GM10266 (cell line): ENCODE measurements at regions not wholly inside any gene's neighbourhood (a gene's known extent, or its start where the extent isn't known, plus 50 kb on each side); places are given as distances from the start of the nearest gene placed in this dataset.

Experiments used
- DNase-seq: peaks from one replicate; pipeline ENCODE4 v3.0.0; 2012; ENCODE audit errors: extremely low spot score
- TF ChIP-seq, protein P1 (sequence below): IDR thresholded peaks from 2 replicates; pipeline ENCODE4 v1.5.1; 2012; ENCODE audit warnings: mild to moderate bottlenecking, low read depth; ENCODE audit not compliant: control insufficient read depth, insufficient read depth; ENCODE audit errors: missing control alignments

GRCh38 chr4:16310606-16311005, 84.3 kb upstream of the TAPT1 start:
- TF ChIP-seq, protein P1, sequence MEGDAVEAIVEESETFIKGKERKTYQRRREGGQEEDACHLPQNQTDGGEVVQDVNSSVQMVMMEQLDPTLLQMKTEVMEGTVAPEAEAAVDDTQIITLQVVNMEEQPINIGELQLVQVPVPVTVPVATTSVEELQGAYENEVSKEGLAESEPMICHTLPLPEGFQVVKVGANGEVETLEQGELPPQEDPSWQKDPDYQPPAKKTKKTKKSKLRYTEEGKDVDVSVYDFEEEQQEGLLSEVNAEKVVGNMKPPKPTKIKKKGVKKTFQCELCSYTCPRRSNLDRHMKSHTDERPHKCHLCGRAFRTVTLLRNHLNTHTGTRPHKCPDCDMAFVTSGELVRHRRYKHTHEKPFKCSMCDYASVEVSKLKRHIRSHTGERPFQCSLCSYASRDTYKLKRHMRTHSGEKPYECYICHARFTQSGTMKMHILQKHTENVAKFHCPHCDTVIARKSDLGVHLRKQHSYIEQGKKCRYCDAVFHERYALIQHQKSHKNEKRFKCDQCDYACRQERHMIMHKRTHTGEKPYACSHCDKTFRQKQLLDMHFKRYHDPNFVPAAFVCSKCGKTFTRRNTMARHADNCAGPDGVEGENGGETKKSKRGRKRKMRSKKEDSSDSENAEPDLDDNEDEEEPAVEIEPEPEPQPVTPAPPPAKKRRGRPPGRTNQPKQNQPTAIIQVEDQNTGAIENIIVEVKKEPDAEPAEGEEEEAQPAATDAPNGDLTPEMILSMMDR = no peak
- DNase-seq = no peak

GRCh38 chr4:16302648-16303047, 76.4 kb upstream of the TAPT1 start:
- TF ChIP-seq, protein P1 = no peak
- no peak for DNase-seq

DNA sequence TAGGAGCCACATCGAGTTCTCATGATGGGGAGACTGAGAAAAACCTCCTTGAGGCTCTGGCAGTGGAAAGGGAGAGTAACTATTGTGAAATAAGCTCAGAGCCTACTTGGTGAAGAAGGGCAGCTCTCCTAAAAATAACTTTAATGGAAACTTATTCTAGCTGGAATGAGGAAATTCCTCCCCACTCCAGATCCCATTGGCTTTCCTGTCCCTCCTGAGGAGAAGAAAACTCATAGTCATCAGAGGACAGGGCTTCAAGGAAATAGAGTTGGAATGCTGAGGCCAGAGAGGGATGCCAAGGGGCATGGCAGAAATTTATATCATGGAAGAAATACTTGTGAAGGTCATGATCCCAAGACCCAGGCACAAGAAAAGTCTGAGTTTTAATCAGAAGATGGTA, 70.7 kb upstream of the TAPT1 start:
- DNase-seq = no peak
- TF ChIP-seq, protein P1 = no peak

DNA sequence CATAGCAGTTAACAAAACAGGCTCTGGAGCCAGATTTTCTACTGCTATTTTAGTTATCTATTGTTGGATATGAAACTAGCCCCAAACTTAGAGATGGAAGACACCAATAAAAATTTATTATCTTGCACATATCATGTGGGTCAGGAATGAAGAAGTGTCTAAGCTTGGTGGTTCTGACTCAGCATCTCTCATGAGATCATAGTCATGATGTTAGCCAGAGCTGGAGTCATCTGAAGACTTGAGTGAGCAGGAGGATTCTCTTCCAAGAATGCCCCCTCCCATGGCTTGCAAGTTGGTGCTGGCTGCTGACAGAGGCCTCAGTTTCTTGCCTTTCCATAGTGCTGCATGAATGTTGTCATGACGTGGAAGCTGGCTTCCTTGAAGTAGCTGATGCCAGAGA, 68.2 kb upstream of the TAPT1 start:
- TF ChIP-seq, protein P1 = no peak
- DNase-seq = no peak

DNA sequence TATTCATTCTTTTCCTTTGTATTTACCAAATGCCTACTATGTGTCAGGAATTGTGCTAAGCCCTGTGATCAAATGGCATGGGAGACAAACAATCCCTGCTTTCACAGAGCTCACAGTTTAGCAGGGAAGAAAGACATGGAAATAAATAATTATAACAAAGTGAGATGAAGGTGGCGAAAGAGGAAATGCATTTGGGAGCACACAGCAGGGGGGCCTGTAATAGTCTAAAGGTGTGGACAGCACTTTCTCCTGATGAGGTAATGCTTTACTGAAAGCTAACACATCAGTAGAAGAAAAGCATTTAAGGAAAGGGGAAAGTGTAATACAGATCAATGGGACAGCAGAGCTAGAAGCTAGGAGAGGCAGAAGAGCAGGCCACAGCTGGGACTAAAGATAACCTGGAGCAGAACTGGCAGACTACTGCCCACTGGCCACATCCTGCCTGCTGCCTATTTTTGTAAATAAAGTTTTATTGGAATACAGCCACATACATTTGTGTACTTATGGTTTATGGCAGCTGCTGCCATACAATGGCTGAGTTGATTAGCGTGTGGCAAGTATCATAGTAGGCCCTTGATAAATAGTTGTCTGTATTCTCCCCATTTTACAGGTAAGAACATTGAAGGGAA, 67.1 kb upstream of the TAPT1 start:
- no peak for DNase-seq
- TF ChIP-seq, protein P1 = no peak

- TF ChIP-seq, protein P1 = no peak
These were observed 66.3 kb upstream of the TAPT1 start for GRCh38 chr4:16292585-16292984.

GRCh38 chr4:16290681-16291420, 64.6 kb upstream of the TAPT1 start:
- TF ChIP-seq, protein P1 = no peak
- no peak for DNase-seq

More at GRCh38 chr4:16292585-16292984, 66.3 kb upstream of the TAPT1 start:
- no peak for DNase-seq
